ENCODE measurements at regions not wholly inside any gene's neighbourhood (a gene's known extent, or its start where the extent isn't known, plus 50 kb on each side); places are given as distances from the start of the nearest gene placed in this dataset.

- H3K4me3 ChIP-seq (ENCODE audit: low read depth, low read length), result no peak overlapping the region
- no peak for TF ChIP-seq CTCF (IDR thresholded peaks at IDR 0.05; ENCODE audit: low read depth, low read length)
Measured at GRCh38 chr2:19041434-19042041, 316.9 kb downstream of the OSR1 start.

GRCh38 chr2:19038071-19039015 lies 320.1 kb downstream of the OSR1 start:
- no peak for TF ChIP-seq CTCF (IDR thresholded peaks at IDR 0.05; ENCODE audit: low read depth, low read length)
- H3K4me3 ChIP-seq (ENCODE audit: low read depth, low read length), result no peak overlapping the region

- TF ChIP-seq CTCF (IDR thresholded peaks at IDR 0.05; ENCODE audit: low read depth, low read length), result no peak
- no peak overlapping the region for H3K4me3 ChIP-seq (ENCODE audit: low read depth, low read length)
Measured at GRCh38 chr2:19036091-19036490, 322.3 kb downstream of the OSR1 start.

GRCh38 chr2:19035238-19035637 lies 323.2 kb downstream of the OSR1 start:
- no peak overlapping the region for H3K4me3 ChIP-seq (ENCODE audit: low read depth, low read length)
- TF ChIP-seq CTCF (IDR thresholded peaks at IDR 0.05; ENCODE audit: low read depth, low read length), result no peak

GRCh38 chr2:19033240-19033639 lies 325.2 kb downstream of the OSR1 start:
- no peak overlapping the region for H3K4me3 ChIP-seq (ENCODE audit: low read depth, low read length)
- TF ChIP-seq CTCF (IDR thresholded peaks at IDR 0.05; ENCODE audit: low read depth, low read length), result no peak

- H3K4me3 ChIP-seq (ENCODE audit: low read depth, low read length), result no peak overlapping the region
- TF ChIP-seq CTCF (IDR thresholded peaks at IDR 0.05; ENCODE audit: low read depth, low read length), result no peak
Measured at GRCh38 chr2:19031642-19032041, 326.8 kb downstream of the OSR1 start.

- TF ChIP-seq CTCF (IDR thresholded peaks at IDR 0.05; ENCODE audit: low read depth, low read length), result no peak
- no peak overlapping the region for H3K4me3 ChIP-seq (ENCODE audit: low read depth, low read length)
Measured at GRCh38 chr2:19029655-19030054, 328.8 kb downstream of the OSR1 start.
